SJSA1 (cell line): ENCODE measurements at regions not wholly inside any gene's neighbourhood (a gene's known extent, or its start where the extent isn't known, plus 50 kb on each side); places are given as distances from the start of the nearest gene placed in this dataset.

Experiments used
- DNase-seq, 2 experiments: peaks; one replicate each; pipeline ENCODE4 v3.0.0-alpha.2; 2015 to 2020; ENCODE audit warnings: low spot score in 2 of 2, low read depth in 1 of 2
- H3K27ac ChIP-seq: fragments of 250-450 bp; sonication (Bioruptor Pico); 2 replicates; pipeline ENCODE4 v1.5.1; 2020; ENCODE audit warnings: mild to moderate bottlenecking, moderate library complexity
- H3K27me3 ChIP-seq: fragments of 250-450 bp; sonication (Bioruptor Pico); replicated peaks from 2 replicates; pipeline ENCODE4 v1.5.1; 2020; ENCODE audit warnings: mild to moderate bottlenecking, moderate library complexity
- H3K36me3 ChIP-seq: fragments of 250-450 bp; sonication (Bioruptor Pico); 2 replicates; pipeline ENCODE4 v1.5.1; 2020; ENCODE audit warnings: mild to moderate bottlenecking
- H3K4me1 ChIP-seq: fragments of 250-450 bp; sonication (Bioruptor Pico); replicated peaks from 2 replicates; pipeline ENCODE4 v1.6.1; 2021; ENCODE audit warnings: mild to moderate bottlenecking
- H3K4me3 ChIP-seq: fragments of 250-450 bp; sonication (Bioruptor Pico); 2 replicates; pipeline ENCODE4 v1.5.1; 2020; ENCODE audit warnings: mild to moderate bottlenecking
- H3K9me3 ChIP-seq: fragments of 250-450 bp; sonication (Bioruptor Pico); replicated peaks from 2 replicates; pipeline ENCODE4 v1.5.1; 2020; ENCODE audit warnings: mild to moderate bottlenecking

DNA sequence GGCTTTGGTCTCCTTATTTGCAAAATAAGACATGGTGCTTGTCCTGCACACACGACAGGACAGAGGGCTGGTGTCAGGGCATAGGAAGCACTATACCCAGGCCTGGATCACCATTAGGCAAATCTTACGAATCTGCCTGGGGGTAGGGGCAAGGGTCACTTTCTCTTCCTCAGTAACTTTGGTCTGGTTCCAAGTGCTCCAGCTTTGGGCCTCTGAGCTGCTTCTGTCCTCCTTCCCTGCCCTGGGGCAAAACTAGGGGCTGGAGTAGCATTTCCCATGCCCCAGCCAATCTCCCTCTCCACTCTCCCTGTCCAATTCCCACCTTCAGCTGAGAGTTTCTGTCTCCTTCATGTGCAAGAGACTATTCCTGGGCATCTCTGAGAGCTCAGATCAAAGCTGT, 123.7 kb upstream of the NECTIN1 start:
- no peaks in the 10 kb centered on the region for H3K4me1 ChIP-seq
- H3K36me3 ChIP-seq = no peaks in the 10 kb centered on the region
- H3K4me3 ChIP-seq = no peak overlapping the region
- no peak overlapping the region for H3K27ac ChIP-seq
- no peak for DNase-seq
- no peaks in the 10 kb centered on the region for H3K9me3 ChIP-seq
- H3K27me3 ChIP-seq = no peaks in the 10 kb centered on the region

DNA sequence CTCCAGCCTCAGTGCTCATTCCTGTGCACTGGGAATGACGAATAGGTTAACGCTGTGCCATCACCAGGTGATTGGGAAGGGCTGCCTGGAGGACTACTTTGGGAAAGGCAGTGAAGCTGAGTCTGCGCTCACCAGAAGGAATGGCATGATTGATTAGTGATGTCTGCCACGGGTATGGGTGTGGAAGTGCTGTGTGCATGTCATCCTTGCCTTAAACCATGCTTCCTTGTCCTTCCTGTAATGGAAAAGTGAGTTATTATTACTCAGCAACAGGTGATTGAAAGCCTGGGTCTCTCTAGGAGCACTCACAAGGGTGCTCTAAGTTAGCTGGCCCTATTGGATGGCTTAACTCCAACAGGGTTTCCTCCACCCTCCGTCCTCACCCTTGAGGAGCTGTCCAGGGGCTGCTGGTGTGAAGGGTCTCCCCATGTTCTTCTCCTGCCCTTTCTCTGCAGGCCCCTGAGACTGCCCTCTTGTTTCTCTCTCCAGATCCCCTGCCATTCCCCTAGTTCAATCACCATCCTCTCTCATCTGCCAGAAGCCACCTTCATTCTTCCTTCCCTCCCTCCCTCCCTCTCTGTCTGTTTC, 121.9 kb upstream of the NECTIN1 start:
- Histone ChIP-seq H3K9me3 (no peaks in the 10 kb centered on the region), H3K27me3 (no peaks in the 10 kb centered on the region), H3K27ac (no peak overlapping the region), H3K36me3 (no peaks in the 10 kb centered on the region), H3K4me1 (no peaks in the 10 kb centered on the region), H3K4me3 (no peak overlapping the region)
- DNase-seq = no peak

DNA sequence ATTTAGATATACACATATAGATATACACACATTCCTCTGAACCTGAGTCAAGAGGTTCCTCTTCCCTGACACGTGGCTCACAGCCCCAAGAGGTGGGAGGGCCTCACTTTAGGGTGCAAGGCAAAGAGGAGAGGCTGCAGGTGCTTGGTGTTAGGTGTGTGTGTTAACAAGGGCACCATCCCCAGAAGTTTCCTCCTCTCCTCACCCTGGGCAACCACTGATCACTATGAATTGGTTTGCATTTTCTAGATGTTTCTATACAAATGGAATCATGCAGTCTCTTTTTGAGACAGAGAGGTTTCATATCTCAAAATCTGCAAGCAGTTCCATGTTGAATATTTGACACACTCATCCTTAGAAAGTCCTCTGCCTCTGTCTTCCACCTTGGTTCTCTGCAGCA, 120.9 kb upstream of the NECTIN1 start:
- no peaks in the 10 kb centered on the region for H3K27me3 ChIP-seq
- no peak overlapping the region for H3K27ac ChIP-seq
- DNase-seq = no peak
- no peak overlapping the region for H3K4me3 ChIP-seq
- H3K4me1 ChIP-seq = no peaks in the 10 kb centered on the region
- no peaks in the 10 kb centered on the region for H3K9me3 ChIP-seq
- no peaks in the 10 kb centered on the region for H3K36me3 ChIP-seq

DNA sequence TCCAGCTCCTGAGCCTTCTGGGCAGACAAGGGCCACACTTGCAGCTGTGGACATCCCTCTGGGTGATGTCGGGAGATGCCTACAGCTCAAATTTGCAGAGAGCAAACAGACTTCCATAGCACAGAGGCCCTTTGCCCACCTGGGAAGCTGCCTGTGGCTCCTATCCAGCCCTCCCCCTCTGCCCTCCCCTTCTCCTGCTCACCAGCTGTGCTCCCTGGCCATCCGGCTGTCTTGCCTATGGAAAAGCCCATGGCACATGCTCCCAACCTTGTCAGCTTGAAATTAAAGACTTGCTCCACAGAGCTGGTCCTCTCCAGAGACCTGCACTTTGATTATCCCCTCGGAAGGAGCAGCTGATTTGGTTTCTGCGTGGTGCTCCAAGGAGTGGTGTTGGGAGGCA, 118.9 kb upstream of the NECTIN1 start:
- Histone ChIP-seq H3K27ac (no peak overlapping the region), H3K27me3 (no peaks in the 10 kb centered on the region), H3K36me3 (no peaks in the 10 kb centered on the region), H3K9me3 (no peaks in the 10 kb centered on the region), H3K4me1 (no peaks in the 10 kb centered on the region), H3K4me3 (no peak overlapping the region)
- DNase-seq = no peak

DNA sequence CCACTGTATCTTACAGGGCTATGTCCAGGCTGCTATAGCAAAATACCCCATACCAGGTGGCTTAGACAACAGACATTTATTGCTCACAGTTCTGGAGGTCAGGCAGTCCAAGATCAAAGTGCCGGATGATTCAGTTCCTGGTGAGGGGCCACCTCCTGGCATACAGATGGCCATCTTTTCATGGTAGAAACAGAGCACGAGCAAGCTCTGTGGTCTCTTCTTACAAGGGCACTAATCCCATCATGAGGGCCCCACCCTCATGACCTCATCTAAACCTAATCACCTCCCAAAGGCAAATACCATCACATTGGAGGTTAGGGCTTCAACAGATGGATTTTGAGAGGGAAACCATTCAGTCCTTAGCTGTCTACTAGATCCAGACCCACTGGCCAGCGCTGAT, 117.4 kb upstream of the NECTIN1 start:
- H3K27ac ChIP-seq = no peak overlapping the region
- H3K36me3 ChIP-seq = no peaks in the 10 kb centered on the region
- no peaks in the 10 kb centered on the region for H3K9me3 ChIP-seq
- no peaks in the 10 kb centered on the region for H3K4me1 ChIP-seq
- no peak for DNase-seq
- no peaks in the 10 kb centered on the region for H3K27me3 ChIP-seq
- H3K4me3 ChIP-seq = no peak overlapping the region

DNA sequence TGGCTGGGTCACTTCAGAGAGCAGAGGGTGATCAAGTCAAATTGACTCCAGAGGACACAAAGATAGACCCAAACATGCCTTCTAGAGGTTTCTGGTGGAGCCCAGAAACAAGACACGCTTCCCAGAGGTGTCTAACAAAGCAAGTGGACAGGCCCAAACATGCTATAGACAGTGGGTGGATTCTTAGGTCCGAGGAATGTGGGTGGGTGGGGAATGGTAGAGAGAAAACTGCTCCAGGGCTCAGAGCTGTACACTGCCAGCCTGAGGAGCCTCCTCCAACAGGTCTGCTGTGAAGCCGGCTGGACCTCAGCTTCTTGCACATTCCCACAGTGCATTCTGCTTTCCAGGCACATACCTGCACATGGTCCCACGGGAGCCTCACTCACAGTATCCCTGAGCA, 116.8 kb upstream of the NECTIN1 start:
- H3K27me3 ChIP-seq = no peaks in the 10 kb centered on the region

DNA sequence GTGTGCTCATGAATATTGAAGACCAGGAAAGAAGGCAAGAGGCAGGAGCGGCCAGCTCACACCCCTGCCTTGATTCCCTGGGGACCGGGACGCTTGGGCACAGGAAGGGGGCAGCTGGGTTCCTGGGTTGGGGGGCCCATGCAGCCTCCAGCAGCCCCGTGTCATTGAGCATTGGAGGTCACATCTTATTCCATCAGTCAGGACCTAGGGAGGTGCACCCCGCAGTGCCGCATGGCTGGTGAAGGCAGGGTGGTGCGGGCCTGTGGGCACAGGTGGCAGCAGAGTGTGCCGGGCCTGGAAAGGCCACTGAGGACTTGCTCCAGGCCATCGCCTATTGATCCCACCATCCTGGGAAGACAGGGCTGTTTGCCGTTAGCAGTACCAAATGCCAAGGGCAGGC, 116.3 kb upstream of the NECTIN1 start:
- Histone ChIP-seq H3K36me3 (no peaks in the 10 kb centered on the region), H3K27me3 (no peaks in the 10 kb centered on the region), H3K4me1 (no peaks in the 10 kb centered on the region), H3K4me3 (no peak overlapping the region), H3K27ac (no peak overlapping the region), H3K9me3 (no peaks in the 10 kb centered on the region)
- no peak for DNase-seq

More for the DNA sequence above, 116.8 kb upstream of the NECTIN1 start:
- Histone ChIP-seq H3K9me3 (no peaks in the 10 kb centered on the region), H3K4me3 (no peak overlapping the region), H3K36me3 (no peaks in the 10 kb centered on the region), H3K4me1 (no peaks in the 10 kb centered on the region), H3K27ac (no peak overlapping the region)
- DNase-seq = no peak

DNA sequence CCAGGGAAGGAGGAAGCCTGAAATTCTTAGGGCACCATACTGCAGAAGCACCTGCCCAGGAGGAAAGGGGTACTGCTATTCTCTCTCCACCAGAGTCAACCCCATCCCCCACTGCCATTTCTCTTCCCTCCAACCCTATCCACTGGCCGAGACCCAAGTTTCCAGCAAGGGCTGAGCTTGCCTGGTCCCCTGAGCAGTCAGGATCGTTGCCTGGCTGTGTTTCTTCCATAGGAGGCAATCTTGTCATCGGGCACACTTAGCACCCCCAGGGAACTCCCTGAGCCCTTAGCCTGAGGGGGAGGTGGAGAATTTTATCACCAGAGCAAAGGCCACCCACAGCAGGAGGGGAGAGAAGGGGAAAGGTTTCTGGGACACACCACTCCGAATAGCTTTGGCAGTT, 115.8 kb upstream of the NECTIN1 start:
- H3K36me3 ChIP-seq = no peaks in the 10 kb centered on the region
- no peak overlapping the region for H3K27ac ChIP-seq
- no peaks in the 10 kb centered on the region for H3K27me3 ChIP-seq
- H3K9me3 ChIP-seq = no peaks in the 10 kb centered on the region
- DNase-seq = no peak
- no peaks in the 10 kb centered on the region for H3K4me1 ChIP-seq
- no peak overlapping the region for H3K4me3 ChIP-seq

DNA sequence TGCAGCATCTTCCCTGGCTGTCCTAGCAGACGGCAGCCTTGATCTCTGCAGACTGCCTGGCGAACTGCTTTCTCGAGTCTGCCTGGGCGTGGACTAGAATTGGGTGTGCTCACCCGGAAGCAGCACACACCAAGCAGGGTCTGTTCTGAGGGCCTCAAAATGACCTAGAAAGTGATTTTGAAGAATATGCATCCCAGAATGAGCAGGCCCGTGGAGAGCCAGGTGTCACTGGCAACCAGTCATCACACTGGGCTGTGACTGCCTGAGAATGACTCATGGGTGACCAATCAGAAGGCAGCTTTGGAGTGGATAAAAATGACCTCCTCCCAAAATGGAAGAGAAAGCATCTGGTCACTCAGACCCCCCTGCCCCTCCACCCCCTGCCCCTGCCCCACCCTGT, 114.9 kb upstream of the NECTIN1 start:
- no peak overlapping the region for H3K4me3 ChIP-seq
- no peak for DNase-seq
- H3K27me3 ChIP-seq = no peaks in the 10 kb centered on the region
- H3K27ac ChIP-seq = no peak overlapping the region
- no peaks in the 10 kb centered on the region for H3K36me3 ChIP-seq
- H3K4me1 ChIP-seq = no peaks in the 10 kb centered on the region
- H3K9me3 ChIP-seq = no peaks in the 10 kb centered on the region

DNA sequence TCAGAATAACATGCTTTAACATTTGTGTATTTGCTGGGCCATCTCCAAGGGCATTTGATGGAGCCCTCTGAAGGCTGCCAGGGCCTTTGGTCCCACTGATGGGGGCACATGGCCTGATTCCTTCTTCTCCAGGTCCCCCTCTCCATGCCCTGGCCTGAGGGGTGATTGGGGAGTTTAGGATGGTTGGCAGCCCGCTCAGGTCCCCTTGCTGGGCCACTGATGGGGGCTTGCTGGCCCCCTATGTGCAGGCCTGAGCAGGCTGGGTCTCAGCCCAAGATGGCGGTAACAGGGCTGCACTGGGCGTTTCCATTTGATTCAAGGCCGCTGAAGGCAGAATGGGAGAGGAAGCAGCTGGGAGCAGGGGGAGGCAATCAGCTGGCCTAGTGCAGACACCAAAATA, 113.7 kb upstream of the NECTIN1 start:
- DNase-seq = no peak
- H3K4me1 ChIP-seq = no peaks in the 10 kb centered on the region
- H3K36me3 ChIP-seq = no peaks in the 10 kb centered on the region
- no peaks in the 10 kb centered on the region for H3K9me3 ChIP-seq
- H3K27me3 ChIP-seq = no peaks in the 10 kb centered on the region
- no peak overlapping the region for H3K4me3 ChIP-seq
- H3K27ac ChIP-seq = no peak overlapping the region

DNA sequence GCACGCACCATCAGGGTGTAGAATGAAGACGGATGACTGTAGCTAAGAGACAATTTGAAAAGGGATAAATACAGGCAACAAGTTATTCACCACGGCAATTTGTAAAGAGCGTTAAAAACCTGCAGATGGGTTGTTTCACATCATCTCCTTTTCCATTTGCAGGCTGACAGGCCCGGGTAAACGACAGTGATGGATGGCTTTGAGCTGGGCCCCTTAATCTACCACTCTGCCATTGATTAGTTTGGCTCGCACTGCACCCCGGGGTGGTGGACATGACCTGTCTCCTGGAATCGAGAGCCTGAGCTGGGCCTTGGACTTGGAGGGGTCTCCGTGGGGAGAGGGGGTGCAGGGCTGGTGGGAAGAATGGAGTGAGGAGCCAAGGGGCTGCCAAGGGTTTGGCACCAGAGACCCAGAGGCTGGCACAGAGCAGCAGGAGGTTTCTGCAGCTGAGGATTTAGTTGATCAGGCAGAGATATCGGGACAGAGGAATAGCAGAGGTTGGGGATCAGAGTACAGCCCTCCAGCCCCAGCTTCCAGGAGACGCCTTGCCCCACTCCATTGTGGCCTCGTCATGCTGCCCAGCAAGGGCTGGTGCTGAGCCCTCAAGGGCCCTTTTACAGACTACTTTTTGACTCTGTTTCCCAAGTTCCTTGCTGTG, 110.6 kb upstream of the NECTIN1 start:
- DNase-seq = no peak
- Histone ChIP-seq H3K4me3 (no peak overlapping the region), H3K27ac (no peak overlapping the region), H3K36me3 (no peaks in the 10 kb centered on the region), H3K4me1 (no peaks in the 10 kb centered on the region), H3K9me3 (no peaks in the 10 kb centered on the region), H3K27me3 (no peaks in the 10 kb centered on the region)

DNA sequence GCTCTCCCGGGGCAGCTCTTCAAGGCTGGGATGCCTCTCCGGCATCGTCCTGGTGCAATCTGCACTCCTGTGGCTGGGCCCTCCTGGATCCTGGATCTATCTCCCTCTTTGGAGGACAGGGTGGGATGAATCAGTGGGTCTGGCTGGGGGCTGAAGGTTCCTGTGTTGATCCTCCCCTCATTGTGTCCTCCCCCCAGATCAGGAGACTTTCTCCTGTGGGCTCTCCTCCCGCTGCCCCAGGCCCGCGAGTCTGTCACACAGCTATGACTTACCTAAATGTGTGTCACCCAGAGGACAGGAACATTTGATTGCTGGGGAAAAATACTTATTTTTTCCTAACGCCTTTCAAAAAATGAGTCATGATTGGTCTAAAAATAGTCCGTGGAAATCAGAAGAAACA, 106.8 kb upstream of the NECTIN1 start:
- Histone ChIP-seq H3K27ac (no peak overlapping the region), H3K9me3 (no peaks in the 10 kb centered on the region), H3K4me1 (no peaks in the 10 kb centered on the region), H3K27me3 (no peaks in the 10 kb centered on the region), H3K4me3 (no peak overlapping the region), H3K36me3 (no peaks in the 10 kb centered on the region)
- DNase-seq = no peak

DNA sequence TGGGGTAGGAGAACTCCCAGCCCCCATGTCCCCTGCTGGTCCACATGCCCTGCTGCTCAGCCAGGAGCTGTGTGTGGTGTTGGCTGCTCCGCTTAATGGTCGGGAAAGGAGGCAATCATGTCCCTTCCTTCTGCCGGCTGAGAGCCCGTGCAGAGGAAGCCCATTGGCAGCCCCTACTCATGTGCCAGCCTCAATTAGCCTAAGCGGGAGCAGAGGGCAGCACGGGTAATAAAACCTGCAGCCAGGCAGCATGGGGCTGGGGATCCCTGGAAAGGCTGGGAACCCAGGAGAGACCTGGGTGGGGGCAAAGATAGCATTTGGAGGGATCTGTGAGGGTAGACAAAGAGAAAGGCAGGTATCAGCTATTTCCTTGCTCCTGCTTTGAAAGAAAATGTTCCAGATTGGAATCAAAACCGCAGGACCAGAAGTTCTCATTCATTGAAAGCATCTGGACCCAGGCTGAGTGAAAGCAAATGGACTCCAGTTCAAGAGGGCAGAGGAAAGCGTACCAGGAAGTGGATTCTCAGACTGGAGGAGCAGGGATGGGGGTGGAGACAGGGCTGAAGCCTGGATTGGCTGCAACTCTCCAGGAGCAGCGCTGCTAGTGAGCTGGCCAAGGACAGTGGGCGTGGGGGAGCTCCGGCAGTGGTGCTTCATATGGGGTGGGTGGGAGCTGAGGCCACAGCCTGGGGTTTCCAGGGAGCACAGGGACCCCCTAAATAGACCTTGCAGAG, 103.4 kb upstream of the NECTIN1 start:
- H3K27me3 ChIP-seq = no peaks in the 10 kb centered on the region
- no peaks in the 10 kb centered on the region for H3K9me3 ChIP-seq
- no peak for DNase-seq
- no peaks in the 10 kb centered on the region for H3K36me3 ChIP-seq
- H3K4me3 ChIP-seq = no peak overlapping the region
- H3K27ac ChIP-seq = no peak overlapping the region
- no peaks in the 10 kb centered on the region for H3K4me1 ChIP-seq

DNA sequence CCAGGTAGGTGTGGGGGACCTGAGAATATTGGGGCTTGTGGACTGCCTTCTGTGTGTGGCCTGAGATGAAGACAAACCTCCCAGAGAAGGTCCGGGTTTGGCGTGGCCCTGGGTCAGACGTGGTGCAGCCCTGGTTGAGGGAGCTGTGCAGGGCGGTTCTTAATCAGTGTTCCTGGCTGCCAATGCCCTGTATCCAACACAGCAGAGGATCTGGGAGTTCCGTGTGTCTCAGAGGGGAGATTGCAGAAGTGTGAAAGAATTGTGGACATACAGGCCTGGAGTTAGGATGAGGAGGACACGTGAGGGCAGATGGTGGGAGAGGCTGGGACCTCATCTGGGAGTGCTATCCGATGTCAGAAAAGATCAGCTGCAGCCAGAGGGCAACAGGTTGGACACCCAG, 102.0 kb upstream of the NECTIN1 start:
- Histone ChIP-seq H3K27me3 (no peaks in the 10 kb centered on the region), H3K36me3 (no peaks in the 10 kb centered on the region), H3K9me3 (no peaks in the 10 kb centered on the region), H3K4me3 (no peak overlapping the region), H3K4me1 (no peaks in the 10 kb centered on the region), H3K27ac (no peak overlapping the region)
- no peak for DNase-seq
